ENCODE measurements at regions not wholly inside any gene's neighbourhood (a gene's known extent, or its start where the extent isn't known, plus 50 kb on each side); places are given as distances from the start of the nearest gene placed in this dataset.

DNA sequence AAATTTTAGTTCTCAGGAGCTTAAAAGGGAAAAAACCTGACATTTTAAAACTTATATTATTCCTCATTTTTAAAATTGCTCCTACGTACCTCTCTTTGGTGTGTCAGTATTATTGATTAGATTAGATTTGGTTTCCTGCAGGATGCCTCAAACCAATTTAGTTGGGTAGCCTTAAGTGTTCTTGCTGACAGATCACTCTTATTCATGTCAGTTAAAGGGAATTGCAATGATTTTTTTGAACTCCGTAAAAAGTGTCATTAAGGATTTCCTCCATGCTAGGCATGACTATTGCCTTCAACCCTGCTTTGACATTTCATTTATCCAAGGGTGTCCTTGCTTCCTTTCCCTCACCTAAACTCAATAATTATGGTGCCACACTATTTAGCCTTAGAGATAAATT lies 149.0 kb upstream of the CDH7 start:
- TF ChIP-seq, protein P1, sequence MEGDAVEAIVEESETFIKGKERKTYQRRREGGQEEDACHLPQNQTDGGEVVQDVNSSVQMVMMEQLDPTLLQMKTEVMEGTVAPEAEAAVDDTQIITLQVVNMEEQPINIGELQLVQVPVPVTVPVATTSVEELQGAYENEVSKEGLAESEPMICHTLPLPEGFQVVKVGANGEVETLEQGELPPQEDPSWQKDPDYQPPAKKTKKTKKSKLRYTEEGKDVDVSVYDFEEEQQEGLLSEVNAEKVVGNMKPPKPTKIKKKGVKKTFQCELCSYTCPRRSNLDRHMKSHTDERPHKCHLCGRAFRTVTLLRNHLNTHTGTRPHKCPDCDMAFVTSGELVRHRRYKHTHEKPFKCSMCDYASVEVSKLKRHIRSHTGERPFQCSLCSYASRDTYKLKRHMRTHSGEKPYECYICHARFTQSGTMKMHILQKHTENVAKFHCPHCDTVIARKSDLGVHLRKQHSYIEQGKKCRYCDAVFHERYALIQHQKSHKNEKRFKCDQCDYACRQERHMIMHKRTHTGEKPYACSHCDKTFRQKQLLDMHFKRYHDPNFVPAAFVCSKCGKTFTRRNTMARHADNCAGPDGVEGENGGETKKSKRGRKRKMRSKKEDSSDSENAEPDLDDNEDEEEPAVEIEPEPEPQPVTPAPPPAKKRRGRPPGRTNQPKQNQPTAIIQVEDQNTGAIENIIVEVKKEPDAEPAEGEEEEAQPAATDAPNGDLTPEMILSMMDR (IDR thresholded peaks at IDR 0.05; ENCODE audit: low read length), result no peak
- no peak for TF ChIP-seq EZH2 (optimal IDR thresholded peaks at IDR 0.05; ENCODE audit: low read depth, low read length)

Measured in MM.1S (cell line).